HFFc6 (cell line): ENCODE measurements at regions not wholly inside any gene's neighbourhood (a gene's known extent, or its start where the extent isn't known, plus 50 kb on each side); places are given as distances from the start of the nearest gene placed in this dataset.

Experiments
- DNase-seq: peaks from one replicate; pipeline ENCODE4 v3.0.0-alpha.2; 2018
- H3K27ac Mint-ChIP-seq: 2 replicates; pipeline ENCODE4 v1.8.0; 2020; ENCODE audit warnings: mild to moderate bottlenecking, mixed read lengths
- H3K27me3 Mint-ChIP-seq: 2 replicates; pipeline ENCODE4 v1.8.0; 2021; ENCODE audit warnings: mild to moderate bottlenecking, moderate library complexity, mixed read lengths; ENCODE audit not compliant: insufficient read depth
- H3K36me3 Mint-ChIP-seq: 2 replicates; pipeline ENCODE4 v1.8.0; 2021; ENCODE audit warnings: low read depth, mixed read lengths
- H3K4me1 Mint-ChIP-seq: 2 replicates; pipeline ENCODE4 v1.8.0; 2020; ENCODE audit warnings: low read depth, mixed read lengths
- H3K4me3 Mint-ChIP-seq: 2 replicates; pipeline ENCODE4 v1.8.0; 2020; ENCODE audit warnings: mild to moderate bottlenecking, moderate library complexity, mixed read lengths
- H3K9me3 Mint-ChIP-seq: 2 replicates; pipeline ENCODE4 v1.8.0; 2020; ENCODE audit warnings: mild to moderate bottlenecking, mixed read lengths
- TF ChIP-seq, protein P1 (sequence below): fragments of 200-600 bp; sonication (generic); IDR thresholded peaks from 2 replicates; pipeline ENCODE4 v1.5.0; 2021; ENCODE audit warnings: antibody characterized with exemption, mild to moderate bottlenecking

DNA sequence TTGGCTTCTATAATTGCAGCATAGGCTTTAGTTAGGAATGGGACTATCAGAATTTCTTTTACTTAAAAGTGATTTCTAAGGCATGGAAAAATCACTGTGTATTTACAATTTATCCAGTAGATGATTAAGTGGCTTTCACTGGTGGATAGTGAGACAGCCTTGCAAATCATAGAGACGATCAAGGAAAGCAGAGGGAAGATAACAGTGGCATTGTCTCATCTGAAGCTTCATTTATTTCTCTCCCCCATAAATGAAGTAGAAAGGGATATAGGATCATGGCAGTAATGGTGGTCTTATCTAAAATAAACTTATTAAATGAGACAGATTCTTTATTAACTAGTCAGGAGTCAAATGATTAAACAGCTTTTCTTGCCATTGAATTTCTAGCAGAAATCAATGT, 224.2 kb upstream of the ANO5 start:
- Mint-ChIP-seq H3K4me1 (no peaks in the 10 kb centered on the region), H3K4me3 (no peak overlapping the region), H3K9me3 (peaks cover 44% of the 10 kb centered on the region), H3K27me3 (no peaks in the 10 kb centered on the region), H3K27ac (no peak overlapping the region), H3K36me3 (0 out of 2 replicates have a peak, but pooled peaks cover 5% of the 10 kb centered on the region)
- TF ChIP-seq, protein P1, sequence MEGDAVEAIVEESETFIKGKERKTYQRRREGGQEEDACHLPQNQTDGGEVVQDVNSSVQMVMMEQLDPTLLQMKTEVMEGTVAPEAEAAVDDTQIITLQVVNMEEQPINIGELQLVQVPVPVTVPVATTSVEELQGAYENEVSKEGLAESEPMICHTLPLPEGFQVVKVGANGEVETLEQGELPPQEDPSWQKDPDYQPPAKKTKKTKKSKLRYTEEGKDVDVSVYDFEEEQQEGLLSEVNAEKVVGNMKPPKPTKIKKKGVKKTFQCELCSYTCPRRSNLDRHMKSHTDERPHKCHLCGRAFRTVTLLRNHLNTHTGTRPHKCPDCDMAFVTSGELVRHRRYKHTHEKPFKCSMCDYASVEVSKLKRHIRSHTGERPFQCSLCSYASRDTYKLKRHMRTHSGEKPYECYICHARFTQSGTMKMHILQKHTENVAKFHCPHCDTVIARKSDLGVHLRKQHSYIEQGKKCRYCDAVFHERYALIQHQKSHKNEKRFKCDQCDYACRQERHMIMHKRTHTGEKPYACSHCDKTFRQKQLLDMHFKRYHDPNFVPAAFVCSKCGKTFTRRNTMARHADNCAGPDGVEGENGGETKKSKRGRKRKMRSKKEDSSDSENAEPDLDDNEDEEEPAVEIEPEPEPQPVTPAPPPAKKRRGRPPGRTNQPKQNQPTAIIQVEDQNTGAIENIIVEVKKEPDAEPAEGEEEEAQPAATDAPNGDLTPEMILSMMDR = no peak
- no peak for DNase-seq

DNA sequence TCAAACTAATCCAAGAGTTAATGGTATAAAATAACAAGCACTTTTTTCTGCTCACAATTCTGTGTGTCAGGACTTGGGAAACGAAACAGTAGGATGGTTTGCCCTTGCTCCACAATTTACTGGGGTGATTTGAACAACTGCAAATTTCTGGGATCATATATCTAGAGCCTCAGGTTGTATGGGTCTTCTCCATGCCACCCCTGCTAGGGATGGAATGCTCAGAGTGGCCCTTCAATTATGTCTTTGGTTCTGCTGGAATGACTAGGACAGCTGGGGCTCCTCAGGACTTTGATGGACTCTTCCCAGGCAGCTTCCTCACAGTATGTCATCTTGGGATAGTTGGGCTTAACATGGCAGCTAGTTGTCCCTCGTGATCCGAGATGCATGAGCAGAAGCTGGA, 223.0 kb upstream of the ANO5 start:
- H3K27me3 Mint-ChIP-seq = no peaks in the 10 kb centered on the region
- DNase-seq = no peak
- TF ChIP-seq, protein P1 = no peak
- H3K4me3 Mint-ChIP-seq = no peak overlapping the region
- H3K4me1 Mint-ChIP-seq = no peaks in the 10 kb centered on the region
- peaks cover 56% of the 10 kb centered on the region for H3K9me3 Mint-ChIP-seq
- H3K27ac Mint-ChIP-seq = no peak overlapping the region
- no peaks in the 10 kb centered on the region for H3K36me3 Mint-ChIP-seq

DNA sequence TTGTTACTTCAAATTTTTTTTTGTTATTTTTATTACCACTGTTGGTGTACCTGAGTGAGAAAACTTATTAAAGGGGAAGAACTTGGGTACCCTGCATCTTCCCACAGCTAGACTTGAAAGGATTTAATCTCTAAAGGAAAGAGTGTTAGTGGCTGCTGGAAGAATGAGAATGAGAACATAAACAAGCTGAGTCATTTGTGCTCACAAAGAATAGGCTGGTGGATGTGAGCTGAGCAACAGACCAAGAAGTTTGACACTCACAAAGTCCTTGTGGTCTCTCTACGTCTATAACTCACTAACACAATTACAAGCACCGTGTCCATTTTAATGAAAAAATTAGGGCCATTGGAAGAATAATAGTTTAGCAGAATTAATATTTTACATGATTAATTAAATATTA, 217.6 kb upstream of the ANO5 start:
- Mint-ChIP-seq H3K36me3 (no peaks in the 10 kb centered on the region), H3K27ac (no peak overlapping the region), H3K9me3 (peaks cover 51% of the 10 kb centered on the region), H3K4me1 (no peaks in the 10 kb centered on the region), H3K4me3 (no peak overlapping the region), H3K27me3 (no peaks in the 10 kb centered on the region)
- TF ChIP-seq, protein P1 = no peak
- no peak for DNase-seq

DNA sequence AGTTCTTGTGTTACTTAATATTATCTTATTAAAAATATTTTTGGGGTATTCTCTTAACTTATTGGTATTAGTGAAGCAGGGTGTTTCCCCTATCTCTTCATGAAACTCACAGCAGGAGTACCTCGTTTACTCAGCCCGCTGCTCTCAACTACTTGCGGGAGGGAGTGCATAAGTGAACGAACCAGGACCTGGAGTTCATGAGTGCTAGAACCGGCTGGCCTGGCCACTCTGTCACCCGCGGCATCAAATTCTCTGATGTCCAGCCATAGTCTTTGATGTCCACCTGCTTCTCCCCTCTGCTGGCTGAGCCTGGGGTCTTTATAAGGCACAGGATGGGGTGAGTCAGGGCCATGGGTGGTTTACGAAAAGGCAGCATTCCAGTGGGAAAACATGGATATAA, 216.7 kb upstream of the ANO5 start:
- Mint-ChIP-seq H3K9me3 (peaks cover 45% of the 10 kb centered on the region), H3K36me3 (no peaks in the 10 kb centered on the region), H3K27me3 (no peaks in the 10 kb centered on the region), H3K4me1 (no peaks in the 10 kb centered on the region), H3K27ac (no peak overlapping the region), H3K4me3 (no peak overlapping the region)
- TF ChIP-seq, protein P1 = no peak
- no peak for DNase-seq

DNA sequence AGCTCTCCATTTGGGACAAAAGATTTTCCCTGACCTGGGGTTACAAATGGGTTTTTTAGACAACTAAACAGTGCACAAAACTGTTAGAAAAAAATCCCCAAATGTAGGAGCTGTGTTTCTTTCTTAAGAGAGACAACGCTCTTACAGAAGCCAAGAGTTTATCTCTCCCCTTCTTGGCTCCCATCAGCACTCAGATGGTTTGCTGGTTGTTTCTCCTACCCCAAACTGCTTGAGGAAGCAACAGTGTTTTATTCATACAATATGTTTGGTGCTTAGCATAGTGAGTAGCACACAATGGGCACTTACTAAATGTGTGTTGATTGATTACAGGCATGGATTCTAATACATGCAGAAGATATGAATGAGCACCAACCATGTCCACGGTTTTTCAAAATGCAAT, 209.5 kb upstream of the ANO5 start:
- Mint-ChIP-seq H3K4me1 (no peaks in the 10 kb centered on the region), H3K4me3 (no peak overlapping the region), H3K36me3 (no peaks in the 10 kb centered on the region), H3K9me3 (peaks cover 62% of the 10 kb centered on the region), H3K27ac (no peak overlapping the region), H3K27me3 (no peaks in the 10 kb centered on the region)
- DNase-seq = no peak
- TF ChIP-seq, protein P1 = no peak

DNA sequence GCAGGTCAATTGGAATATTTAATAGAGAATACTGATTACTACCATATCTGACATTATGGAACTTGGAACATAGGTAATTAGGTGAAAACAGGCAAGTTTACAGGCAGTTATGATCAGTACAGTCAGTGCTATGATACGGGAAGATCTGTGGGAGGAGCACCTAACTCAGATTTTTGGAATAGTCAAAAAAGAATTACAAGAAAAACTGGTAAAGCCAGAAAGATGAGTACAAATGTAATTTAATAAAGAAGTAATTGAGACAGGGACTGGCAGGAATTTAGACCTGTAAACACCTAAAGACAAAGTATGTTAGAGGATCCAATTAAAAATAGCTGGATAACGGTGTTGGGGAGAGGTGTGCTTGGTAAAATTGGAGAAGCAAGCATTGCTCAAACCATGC, 206.5 kb upstream of the ANO5 start:
- Mint-ChIP-seq H3K27ac (no peak overlapping the region), H3K4me3 (no peak overlapping the region), H3K9me3 (peaks cover 64% of the 10 kb centered on the region), H3K36me3 (no peaks in the 10 kb centered on the region; the same call in 1 of the 2 replicates), H3K4me1 (no peaks in the 10 kb centered on the region), H3K27me3 (no peaks in the 10 kb centered on the region)
- no peak for DNase-seq
- TF ChIP-seq, protein P1 = no peak
